ENCODE measurements at regions not wholly inside any gene's neighbourhood (a gene's known extent, or its start where the extent isn't known, plus 50 kb on each side); places are given as distances from the start of the nearest gene placed in this dataset.

- TF ChIP-seq, protein P1, sequence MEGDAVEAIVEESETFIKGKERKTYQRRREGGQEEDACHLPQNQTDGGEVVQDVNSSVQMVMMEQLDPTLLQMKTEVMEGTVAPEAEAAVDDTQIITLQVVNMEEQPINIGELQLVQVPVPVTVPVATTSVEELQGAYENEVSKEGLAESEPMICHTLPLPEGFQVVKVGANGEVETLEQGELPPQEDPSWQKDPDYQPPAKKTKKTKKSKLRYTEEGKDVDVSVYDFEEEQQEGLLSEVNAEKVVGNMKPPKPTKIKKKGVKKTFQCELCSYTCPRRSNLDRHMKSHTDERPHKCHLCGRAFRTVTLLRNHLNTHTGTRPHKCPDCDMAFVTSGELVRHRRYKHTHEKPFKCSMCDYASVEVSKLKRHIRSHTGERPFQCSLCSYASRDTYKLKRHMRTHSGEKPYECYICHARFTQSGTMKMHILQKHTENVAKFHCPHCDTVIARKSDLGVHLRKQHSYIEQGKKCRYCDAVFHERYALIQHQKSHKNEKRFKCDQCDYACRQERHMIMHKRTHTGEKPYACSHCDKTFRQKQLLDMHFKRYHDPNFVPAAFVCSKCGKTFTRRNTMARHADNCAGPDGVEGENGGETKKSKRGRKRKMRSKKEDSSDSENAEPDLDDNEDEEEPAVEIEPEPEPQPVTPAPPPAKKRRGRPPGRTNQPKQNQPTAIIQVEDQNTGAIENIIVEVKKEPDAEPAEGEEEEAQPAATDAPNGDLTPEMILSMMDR (IDR thresholded peaks at IDR 0.05): no peak
- peak; percentile 93 for ATAC-seq (ENCODE audit: insufficient number of reproducible peaks, low FRiP score, low read depth)
- Histone ChIP-seq H3K27me3 (replicated peaks; ENCODE audit: insufficient read depth) (no peaks in the 10 kb centered on the region), H3K36me3 (no peaks in the 10 kb centered on the region), H3K27ac (peak overlapping the region; percentile 99 to 100), H3K4me1 (ENCODE audit: control insufficient read depth in 1 of 2, low read depth in 2 of 2) (peaks cover 21 to 32% of the 10 kb centered on the region in 2 donors), H3K4me3 (peak overlapping the region; percentile 93), H3K9me3 (no peaks in the 10 kb centered on the region)
- peak; percentile 91 for DNase-seq (ENCODE audit: low spot score)
These were observed 81.5 kb downstream of the PTPDC1 start for GRCh38 chr9:94165592-94166235.

DNA sequence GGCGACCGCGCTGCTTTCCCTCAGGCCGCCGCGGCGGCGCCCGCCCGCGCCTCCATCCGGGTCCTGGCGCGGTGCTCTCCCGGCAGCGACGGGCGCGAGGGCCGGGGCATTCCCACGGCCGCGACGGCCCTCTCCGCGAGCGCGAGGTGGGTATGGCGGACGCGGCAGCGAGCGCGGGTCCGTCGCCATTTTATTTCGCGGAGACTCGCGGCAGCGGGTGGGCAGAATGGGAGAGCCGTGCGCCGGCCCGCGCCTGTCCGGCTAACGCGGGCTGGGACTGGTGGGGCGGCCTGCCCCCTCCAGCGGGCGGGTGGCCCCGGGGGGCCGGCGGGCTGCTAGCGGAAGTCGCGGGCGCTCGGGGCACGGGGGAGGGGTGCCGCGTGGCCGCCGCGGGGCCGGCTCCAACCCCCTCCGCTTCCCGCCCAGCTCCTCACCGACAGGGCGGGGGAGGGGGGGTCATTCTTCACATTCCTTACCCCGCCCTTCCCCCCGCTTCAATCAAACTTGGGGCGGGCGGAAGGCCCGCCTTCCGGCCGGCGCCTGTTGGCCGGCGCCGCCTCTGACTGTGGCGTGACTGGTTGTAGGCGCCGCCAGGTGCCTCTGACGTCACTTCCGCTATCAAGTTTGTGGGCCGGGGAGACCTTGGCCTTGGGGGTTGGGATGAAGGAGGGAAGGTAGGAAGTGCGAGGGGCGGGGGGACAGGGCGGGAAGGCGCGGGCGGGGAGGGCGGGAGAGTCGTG lies 82.1 kb downstream of the PTPDC1 start:
- no peaks in the 10 kb centered on the region for H3K9me3 ChIP-seq

GRCh38 chr9:94166976-94167346 lies 82.7 kb downstream of the PTPDC1 start:
- ATAC-seq (ENCODE audit: insufficient number of reproducible peaks, low FRiP score, low read depth) (peak; percentile 14), DNase-seq (ENCODE audit: low spot score) (no peak)
- Histone ChIP-seq H3K4me3 (peak overlapping the region; percentile 93), H3K9me3 (no peaks in the 10 kb centered on the region), H3K27me3 (replicated peaks; ENCODE audit: insufficient read depth) (no peaks in the 10 kb centered on the region), H3K36me3 (no peaks in the 10 kb centered on the region), H3K27ac (peak overlapping the region; percentile 66 to 99), H3K4me1 (ENCODE audit: control insufficient read depth in 1 of 2, low read depth in 2 of 2) (peaks cover 33 to 43% of the 10 kb centered on the region in 2 donors)
- TF ChIP-seq, protein P1 (IDR thresholded peaks at IDR 0.05): no peak

More for the DNA sequence above, 82.1 kb downstream of the PTPDC1 start:
- no peaks in the 10 kb centered on the region for H3K36me3 ChIP-seq
- peak; percentile 87 for ATAC-seq (ENCODE audit: insufficient number of reproducible peaks, low FRiP score, low read depth)
- H3K27ac ChIP-seq: peak overlapping the region; percentile 99 to 100
- peaks cover 28 to 37% of the 10 kb centered on the region in 2 donors for H3K4me1 ChIP-seq (ENCODE audit: control insufficient read depth in 1 of 2, low read depth in 2 of 2)
- H3K4me3 ChIP-seq: peak overlapping the region; percentile 93
- peak; percentile 97 for DNase-seq (ENCODE audit: low spot score)
- TF ChIP-seq, protein P1 (IDR thresholded peaks at IDR 0.05): no peak
- H3K27me3 ChIP-seq (replicated peaks; ENCODE audit: insufficient read depth): no peaks in the 10 kb centered on the region

DNA sequence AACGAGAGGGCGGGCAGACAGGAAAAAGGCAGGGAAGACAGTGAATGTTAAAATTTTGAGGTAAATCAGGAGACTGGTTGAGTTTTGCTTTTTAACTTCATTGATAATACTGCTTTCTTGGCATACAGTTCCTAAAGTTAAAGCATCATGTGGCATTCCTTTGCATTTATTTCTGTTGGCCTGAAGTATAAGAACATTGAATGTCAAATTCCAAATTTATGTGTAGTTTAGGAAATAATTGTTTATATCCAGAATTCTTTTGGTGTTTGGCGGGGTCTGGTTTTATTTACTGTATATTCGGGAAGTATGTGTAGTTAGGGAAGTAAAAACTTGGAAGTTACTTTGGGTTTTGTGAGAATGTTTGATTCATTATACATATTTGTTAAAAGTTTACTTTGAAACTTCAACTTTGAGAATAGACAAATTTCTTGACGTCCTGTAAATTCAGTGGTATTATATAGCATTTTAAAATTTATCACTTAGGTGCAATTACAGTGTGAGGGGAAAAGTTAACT lies 83.2 kb downstream of the PTPDC1 start:
- ATAC-seq (ENCODE audit: insufficient number of reproducible peaks, low FRiP score, low read depth) (no peak), DNase-seq (ENCODE audit: low spot score) (no peak)
- H3K9me3 ChIP-seq: no peaks in the 10 kb centered on the region
- peak overlapping the region; percentile 93 for H3K4me3 ChIP-seq
- TF ChIP-seq, protein P1 (IDR thresholded peaks at IDR 0.05): no peak
- H3K36me3 ChIP-seq: no peaks in the 10 kb centered on the region
- peak overlapping the region; percentile 66 to 99 for H3K27ac ChIP-seq
- no peaks in the 10 kb centered on the region for H3K27me3 ChIP-seq (replicated peaks; ENCODE audit: insufficient read depth)
- peaks cover 38 to 47% of the 10 kb centered on the region in 2 donors for H3K4me1 ChIP-seq (ENCODE audit: control insufficient read depth in 1 of 2, low read depth in 2 of 2)

Measured in thoracic aorta (tissue), 2 donors.